BJ (cell line): ENCODE measurements at regions not wholly inside any gene's neighbourhood (a gene's known extent, or its start where the extent isn't known, plus 50 kb on each side); places are given as distances from the start of the nearest gene placed in this dataset.

Source experiments
- CTCF ChIA-PET: fragments of 350-600 bp; formaldehyde crosslinking; extraction: SDS; loops from one replicate; lab custom pipeline; 2021; ENCODE audit warnings: antibody characterized with exemption, inconsistent platforms; lab: Yijun Ruan, JAX
- POLR2A ChIA-PET: fragments of 300-600 bp; sonication (Branson Sonifier 250); formaldehyde crosslinking; extraction: SDS; loops from one replicate; lab custom pipeline; 2021; ENCODE audit warnings: antibody characterized with exemption; lab: Charles Lee
- DNase-seq: peaks from one replicate; pipeline ENCODE4 v3.0.0-alpha.2; 2011; ENCODE audit warnings: low read depth
- H3K27me3 ChIP-seq: 2 replicates; pipeline ENCODE4 v1.6.0; 2011; ENCODE audit warnings: low read length; ENCODE audit not compliant: control insufficient read depth, insufficient read depth
- H3K36me3 ChIP-seq: 2 replicates; pipeline ENCODE4 v1.5.1; 2011; ENCODE audit warnings: low read length; ENCODE audit not compliant: control insufficient read depth, insufficient read depth
- H3K4me3 ChIP-seq: 2 replicates; pipeline ENCODE4 v1.5.1; 2011; ENCODE audit warnings: low read depth, mild to moderate bottlenecking, control low read depth, low read length
- TF ChIP-seq, protein P1 (sequence below): IDR thresholded peaks from 2 replicates; pipeline ENCODE4 v1.5.1; 2011; ENCODE audit warnings: low read depth, mild to moderate bottlenecking, control low read depth, inconsistent platforms, low read length, moderate library complexity; ENCODE audit not compliant: insufficient read depth

DNA sequence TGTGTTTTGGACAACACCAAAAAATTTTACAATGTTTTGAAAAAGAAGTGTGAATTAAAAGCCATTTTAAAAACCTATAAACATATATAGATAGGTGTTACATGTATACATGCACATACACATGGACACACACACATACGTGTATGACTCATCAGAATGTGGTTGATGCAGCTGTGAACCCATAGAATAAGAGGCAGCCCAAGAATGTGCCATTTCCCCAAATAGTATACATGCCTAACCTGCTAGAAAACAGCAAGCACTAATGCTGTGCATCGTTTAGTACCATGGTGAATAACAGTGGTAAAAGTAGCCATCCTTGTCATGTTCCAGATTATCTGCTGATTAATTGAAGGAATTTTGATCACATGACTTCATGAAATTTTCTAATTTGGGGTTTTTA, 149.0 kb downstream of the DSEL start:
- TF ChIP-seq, protein P1, sequence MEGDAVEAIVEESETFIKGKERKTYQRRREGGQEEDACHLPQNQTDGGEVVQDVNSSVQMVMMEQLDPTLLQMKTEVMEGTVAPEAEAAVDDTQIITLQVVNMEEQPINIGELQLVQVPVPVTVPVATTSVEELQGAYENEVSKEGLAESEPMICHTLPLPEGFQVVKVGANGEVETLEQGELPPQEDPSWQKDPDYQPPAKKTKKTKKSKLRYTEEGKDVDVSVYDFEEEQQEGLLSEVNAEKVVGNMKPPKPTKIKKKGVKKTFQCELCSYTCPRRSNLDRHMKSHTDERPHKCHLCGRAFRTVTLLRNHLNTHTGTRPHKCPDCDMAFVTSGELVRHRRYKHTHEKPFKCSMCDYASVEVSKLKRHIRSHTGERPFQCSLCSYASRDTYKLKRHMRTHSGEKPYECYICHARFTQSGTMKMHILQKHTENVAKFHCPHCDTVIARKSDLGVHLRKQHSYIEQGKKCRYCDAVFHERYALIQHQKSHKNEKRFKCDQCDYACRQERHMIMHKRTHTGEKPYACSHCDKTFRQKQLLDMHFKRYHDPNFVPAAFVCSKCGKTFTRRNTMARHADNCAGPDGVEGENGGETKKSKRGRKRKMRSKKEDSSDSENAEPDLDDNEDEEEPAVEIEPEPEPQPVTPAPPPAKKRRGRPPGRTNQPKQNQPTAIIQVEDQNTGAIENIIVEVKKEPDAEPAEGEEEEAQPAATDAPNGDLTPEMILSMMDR = no peak
- DNase-seq = no peak
- Histone ChIP-seq H3K4me3 (no peak overlapping the region), H3K27me3 (no peaks in the 10 kb centered on the region), H3K36me3 (no peaks in the 10 kb centered on the region)
- ChIA-PET POLR2A (no interaction called here), CTCF (no interaction called here)

DNA sequence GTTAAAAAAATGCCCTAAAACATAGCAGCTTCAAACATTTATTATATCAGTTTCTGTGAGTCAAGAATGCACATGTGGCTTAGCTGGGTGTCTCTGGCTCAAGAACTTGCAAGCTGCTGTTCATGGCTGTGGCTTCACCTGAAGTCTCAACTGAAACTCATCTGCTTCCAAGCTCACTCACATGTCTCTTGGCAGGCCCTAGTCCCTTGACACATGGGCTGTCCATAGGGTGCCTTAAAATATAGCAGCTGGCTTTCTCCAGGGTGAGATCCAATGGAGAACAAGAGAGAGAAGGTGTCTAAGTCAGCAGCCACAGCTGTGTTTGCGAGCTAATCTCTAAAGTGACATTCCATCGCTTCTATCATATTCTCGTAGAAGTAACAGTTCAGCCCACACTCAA, 152.8 kb downstream of the DSEL start:
- H3K27me3 ChIP-seq = no peaks in the 10 kb centered on the region
- DNase-seq = no peak
- H3K4me3 ChIP-seq = no peak overlapping the region
- H3K36me3 ChIP-seq = no peaks in the 10 kb centered on the region
- TF ChIP-seq, protein P1 = no peak
- CTCF ChIA-PET = no interaction called here
- POLR2A ChIA-PET = no interaction called here

DNA sequence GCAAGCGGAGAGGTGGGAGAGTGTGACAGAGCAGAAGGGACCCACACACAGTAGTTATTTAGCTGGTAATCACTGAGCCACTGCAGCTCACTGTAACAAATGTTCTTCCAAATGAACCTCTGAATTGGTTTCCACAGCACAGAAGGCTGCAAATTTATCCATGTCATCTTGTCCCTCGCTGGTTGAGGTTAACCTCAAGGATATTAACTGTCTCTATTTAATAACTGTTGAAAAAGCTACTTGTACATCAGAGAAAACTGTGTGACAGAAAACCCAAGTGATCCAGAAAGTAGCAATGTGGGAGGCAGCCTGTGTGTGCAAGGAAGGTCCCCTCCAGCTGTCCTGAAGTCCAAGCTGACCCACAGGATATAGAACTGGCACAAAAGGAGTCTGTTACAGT, 153.6 kb downstream of the DSEL start:
- ChIA-PET CTCF (no interaction called here), POLR2A (no interaction called here)
- TF ChIP-seq, protein P1 = no peak
- no peaks in the 10 kb centered on the region for H3K36me3 ChIP-seq
- no peak for DNase-seq
- H3K4me3 ChIP-seq = no peak overlapping the region
- H3K27me3 ChIP-seq = no peaks in the 10 kb centered on the region

DNA sequence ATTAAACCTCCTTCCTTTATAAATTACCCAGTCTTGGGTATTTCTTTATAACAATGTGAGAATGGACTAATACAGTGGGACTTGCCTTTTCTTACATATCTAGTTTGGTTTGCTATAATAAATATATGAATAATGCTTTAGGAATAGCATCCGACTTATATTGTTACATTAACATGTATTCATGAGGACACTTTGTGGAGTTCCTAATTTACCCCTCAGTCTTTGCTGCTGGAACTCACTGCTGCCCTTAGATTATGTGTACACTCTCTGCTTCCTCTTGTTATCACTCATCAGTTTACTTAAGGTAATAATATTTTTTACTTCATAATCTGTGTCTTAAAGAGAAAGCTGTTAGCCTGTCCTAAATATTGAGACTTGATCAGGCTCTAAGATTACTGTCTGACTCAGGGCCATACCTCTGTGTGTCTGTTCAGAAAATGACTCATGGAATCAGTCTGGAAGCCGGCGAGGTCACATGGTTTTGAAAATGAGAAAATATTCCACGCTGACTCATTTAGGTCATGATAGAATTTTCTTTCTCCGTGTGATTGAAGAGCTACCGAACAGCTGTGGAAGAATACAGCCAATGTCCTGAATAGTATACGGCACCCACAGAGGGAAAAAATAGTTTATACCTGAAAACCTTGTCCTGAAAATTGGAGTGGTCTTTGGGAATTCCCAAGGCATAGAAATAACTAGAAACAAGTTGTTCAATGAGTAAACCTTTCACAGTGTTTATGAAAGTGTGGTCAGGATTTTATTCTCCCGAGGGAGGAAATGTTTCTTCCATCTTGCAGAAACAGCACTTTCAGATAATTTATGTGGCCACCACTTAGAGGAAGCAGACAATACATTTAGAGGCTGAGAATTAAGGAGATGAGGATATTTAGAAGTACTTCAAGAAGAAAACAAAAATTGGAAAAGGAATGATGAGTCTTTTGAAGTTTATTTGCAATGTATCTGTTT, 156.4 kb downstream of the DSEL start:
- TF ChIP-seq, protein P1 = no peak
- CTCF ChIA-PET = no interaction called here
- DNase-seq = peak; percentile 82
- Histone ChIP-seq H3K4me3 (peak overlapping the region; percentile 36), H3K36me3 (no peaks in the 10 kb centered on the region), H3K27me3 (no peaks in the 10 kb centered on the region)
- POLR2A ChIA-PET = no interaction called here

DNA sequence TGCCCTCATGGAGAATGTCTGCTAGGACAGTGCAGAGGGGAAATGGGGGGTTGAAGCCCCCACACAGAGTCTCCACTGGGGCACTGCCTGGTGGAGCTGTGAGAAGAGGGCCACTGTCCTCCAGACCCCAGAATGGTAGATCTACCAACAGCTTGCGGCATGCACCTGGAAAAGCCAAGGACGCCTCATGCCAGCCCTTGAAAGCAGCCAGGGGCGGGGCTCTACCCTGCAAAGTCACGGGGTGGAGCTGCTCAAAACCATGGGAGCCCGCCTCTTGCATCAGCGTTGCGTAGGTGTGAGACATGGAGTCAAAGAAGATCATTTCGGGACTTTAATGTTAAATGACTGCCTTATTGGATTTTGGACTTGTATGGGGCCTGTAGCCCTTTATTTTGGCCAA, 157.6 kb downstream of the DSEL start:
- Histone ChIP-seq H3K36me3 (no peaks in the 10 kb centered on the region), H3K4me3 (no peak overlapping the region), H3K27me3 (no peaks in the 10 kb centered on the region)
- CTCF ChIA-PET = no interaction called here
- DNase-seq = no peak
- TF ChIP-seq, protein P1 = no peak
- POLR2A ChIA-PET = no interaction called here
